Spleen (tissue), 7 donors: ENCODE measurements at regions not wholly inside any gene's neighbourhood (a gene's known extent, or its start where the extent isn't known, plus 50 kb on each side); places are given as distances from the start of the nearest gene placed in this dataset.

Source experiments
- POLR2A ChIP-seq, 3 donors: fragments of 450-650 bp; IDR thresholded peaks; one replicate each; pipeline ENCODE4 v1.5.1; 2017; ENCODE audit warnings: antibody characterized with exemption in 3 of 3, mild to moderate bottlenecking in 1 of 3
- POLR2AphosphoS5 ChIP-seq, 3 donors: sonication (generic); formaldehyde crosslinking; IDR thresholded peaks; one replicate each; pipeline ENCODE4 v1.5.1; 2017; ENCODE audit warnings: antibody characterized with exemption in 3 of 3
- TF ChIP-seq, protein P1 (sequence below), 11 experiments: fragments of 200-600 bp in 7 of 11; fragments of 450-650 bp in 4 of 11; sonication (generic) in 4 of 11; IDR thresholded peaks in 8 of 11; conservative IDR thresholded peaks in 3 of 11; 1 replicate in 7 of 11; 2 replicates in 4 of 11; pipeline versions ENCODE4 v1.4.0 to v1.8.0; 2016 to 2021; ENCODE audit warnings: antibody characterized with exemption in 11 of 11, inconsistent platforms in 4 of 11, mild to moderate bottlenecking in 1 of 11
- donor health status: DM: no; HTN: no; CAD: no; lungs with moderate emphysema.
- donor health status: DM: no; HTN: no; CAD: no.
- donor health status: DM: no; HTN: no; CAD: no.

DNA sequence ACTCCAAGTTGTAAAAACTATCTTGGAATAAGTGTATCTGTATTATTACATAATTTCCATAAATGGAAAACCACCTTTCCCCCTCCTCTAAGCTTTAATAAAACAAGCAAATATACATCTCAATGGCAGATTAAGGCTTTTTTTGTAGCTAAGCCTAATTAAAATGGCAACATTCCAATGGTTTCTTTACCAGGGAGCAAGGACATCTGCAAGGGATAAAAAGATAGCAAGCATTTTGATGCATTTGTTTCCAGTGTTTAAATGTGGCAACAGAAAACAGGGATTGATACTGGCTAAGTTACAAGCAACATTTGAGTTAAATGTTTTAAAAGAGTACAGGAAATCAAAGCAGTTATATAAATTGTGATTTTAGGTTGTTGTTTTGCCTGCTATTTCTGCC lies 1012.7 kb downstream of the ADGRL2 start:
- TF ChIP-seq POLR2AphosphoS5 (IDR thresholded peaks at IDR 0.05) (no peak), POLR2A (IDR thresholded peaks at IDR 0.05) (no peak)
- TF ChIP-seq, protein P1, sequence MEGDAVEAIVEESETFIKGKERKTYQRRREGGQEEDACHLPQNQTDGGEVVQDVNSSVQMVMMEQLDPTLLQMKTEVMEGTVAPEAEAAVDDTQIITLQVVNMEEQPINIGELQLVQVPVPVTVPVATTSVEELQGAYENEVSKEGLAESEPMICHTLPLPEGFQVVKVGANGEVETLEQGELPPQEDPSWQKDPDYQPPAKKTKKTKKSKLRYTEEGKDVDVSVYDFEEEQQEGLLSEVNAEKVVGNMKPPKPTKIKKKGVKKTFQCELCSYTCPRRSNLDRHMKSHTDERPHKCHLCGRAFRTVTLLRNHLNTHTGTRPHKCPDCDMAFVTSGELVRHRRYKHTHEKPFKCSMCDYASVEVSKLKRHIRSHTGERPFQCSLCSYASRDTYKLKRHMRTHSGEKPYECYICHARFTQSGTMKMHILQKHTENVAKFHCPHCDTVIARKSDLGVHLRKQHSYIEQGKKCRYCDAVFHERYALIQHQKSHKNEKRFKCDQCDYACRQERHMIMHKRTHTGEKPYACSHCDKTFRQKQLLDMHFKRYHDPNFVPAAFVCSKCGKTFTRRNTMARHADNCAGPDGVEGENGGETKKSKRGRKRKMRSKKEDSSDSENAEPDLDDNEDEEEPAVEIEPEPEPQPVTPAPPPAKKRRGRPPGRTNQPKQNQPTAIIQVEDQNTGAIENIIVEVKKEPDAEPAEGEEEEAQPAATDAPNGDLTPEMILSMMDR (IDR thresholded peaks at IDR 0.05 in 8 of 11, conservative IDR thresholded peaks at IDR 0.05 in 3 of 11), result no peak
